ENCODE measurements at regions not wholly inside any gene's neighbourhood (a gene's known extent, or its start where the extent isn't known, plus 50 kb on each side); places are given as distances from the start of the nearest gene placed in this dataset.

- Histone ChIP-seq H3K27me3 (ENCODE audit: low read length) (peaks cover 7% of the 10 kb centered on the region; the same call in 1 of the 2 replicates), H3K79me2 (ENCODE audit: low read length) (no peaks in the 10 kb centered on the region), H2AFZ (ENCODE audit: low read length) (no peak overlapping the region), H3F3A (ENCODE audit: low read length, unreplicated experiment) (no peaks in the 10 kb centered on the region), H3K27ac (ENCODE audit: low read length) (no peak overlapping the region), H4K20me1 (ENCODE audit: low read length) (no peaks in the 10 kb centered on the region), H3K4me2 (ENCODE audit: low read length) (no peak overlapping the region), H3K9ac (ENCODE audit: low read length) (no peak overlapping the region), H3K36me3 (ENCODE audit: low read depth, low read length) (no peaks in the 10 kb centered on the region), H3K4me1 (ENCODE audit: insufficient read depth, low read length) (peaks cover 10% of the 10 kb centered on the region), H3K4me3 (ENCODE audit: low read length) (no peak overlapping the region), H3K9me3 (ENCODE audit: low read length) (no peaks in the 10 kb centered on the region; the same call in 1 of the 2 replicates), H3K9me2 (replicated peaks; ENCODE audit: low read length) (no peaks in the 10 kb centered on the region)
- intact Hi-C loops (cut with micrococcal nuclease) = no loop called here
- TF ChIP-seq CTCF (conservative IDR thresholded peaks at IDR 0.05; ENCODE audit: low read depth, low read length) (no peak), EZH2phosphoT487 (IDR thresholded peaks at IDR 0.05; ENCODE audit: borderline replicate concordance, low read length) (no peak), EZH2 (IDR thresholded peaks at IDR 0.05; ENCODE audit: low read length, unreplicated experiment) (no peak)
- DNase-seq (no peak), ATAC-seq (no peak)
- no TSS peak for BruUV-seq (replicated peaks)
- CTCF ChIA-PET = no interaction called here
- POLR2A ChIA-PET (ENCODE audit: unreplicated experiment) = no interaction called here
Observed at GRCh38 chr12:115464111-115464581, 780.2 kb upstream of the TBX3 start.

- no peak overlapping the region for H2AFZ ChIP-seq (ENCODE audit: low read length)
- no TSS peak for BruUV-seq (replicated peaks)
- H3K9me3 ChIP-seq (ENCODE audit: low read length) = no peaks in the 10 kb centered on the region; the same call in 1 of the 2 replicates
- H3K79me2 ChIP-seq (ENCODE audit: low read length) = no peaks in the 10 kb centered on the region
- DNase-seq = no peak
- H3K36me3 ChIP-seq (ENCODE audit: low read depth, low read length) = no peaks in the 10 kb centered on the region
- intact Hi-C loops (cut with micrococcal nuclease) = no loop called here
- H3K4me1 ChIP-seq (ENCODE audit: insufficient read depth, low read length) = no peaks in the 10 kb centered on the region
- no peak for ATAC-seq
- no peak overlapping the region for H3K4me3 ChIP-seq (ENCODE audit: low read length)
- ChIA-PET CTCF (no interaction called here), POLR2A (ENCODE audit: unreplicated experiment) (no interaction called here)
- H4K20me1 ChIP-seq (ENCODE audit: low read length) = no peaks in the 10 kb centered on the region
- H3F3A ChIP-seq (ENCODE audit: low read length, unreplicated experiment) = no peaks in the 10 kb centered on the region
- peaks cover 7% of the 10 kb centered on the region; the same call in 1 of the 2 replicates for H3K27me3 ChIP-seq (ENCODE audit: low read length)
- no peak overlapping the region for H3K4me2 ChIP-seq (ENCODE audit: low read length)
- H3K9ac ChIP-seq (ENCODE audit: low read length) = no peak overlapping the region
- TF ChIP-seq EZH2phosphoT487 (IDR thresholded peaks at IDR 0.05; ENCODE audit: borderline replicate concordance, low read length) = no peak
- no peaks in the 10 kb centered on the region for H3K9me2 ChIP-seq (replicated peaks; ENCODE audit: low read length)
- H3K27ac ChIP-seq (ENCODE audit: low read length) = no peak overlapping the region
Observed at GRCh38 chr12:115461401-115461800, 777.4 kb upstream of the TBX3 start.

GRCh38 chr12:115457798-115458197, 773.8 kb upstream of the TBX3 start:
- intact Hi-C loops (cut with micrococcal nuclease) = no loop called here
- Histone ChIP-seq H3K36me3 (ENCODE audit: low read depth, low read length) (no peaks in the 10 kb centered on the region), H3K4me3 (ENCODE audit: low read length) (no peak overlapping the region), H3K9me2 (replicated peaks; ENCODE audit: low read length) (no peaks in the 10 kb centered on the region), H3K27ac (ENCODE audit: low read length) (no peak overlapping the region), H3F3A (ENCODE audit: low read length, unreplicated experiment) (no peaks in the 10 kb centered on the region), H2AFZ (ENCODE audit: low read length) (no peak overlapping the region), H3K27me3 (ENCODE audit: low read length) (no peaks in the 10 kb centered on the region), H3K79me2 (ENCODE audit: low read length) (no peaks in the 10 kb centered on the region), H3K9ac (ENCODE audit: low read length) (no peak overlapping the region), H3K4me2 (ENCODE audit: low read length) (no peak overlapping the region), H3K4me1 (ENCODE audit: insufficient read depth, low read length) (no peaks in the 10 kb centered on the region), H3K9me3 (ENCODE audit: low read length) (no peaks in the 10 kb centered on the region; the same call in 1 of the 2 replicates), H4K20me1 (ENCODE audit: low read length) (no peaks in the 10 kb centered on the region)
- no TSS peak for BruUV-seq (replicated peaks)
- TF ChIP-seq CTCF (conservative IDR thresholded peaks at IDR 0.05; ENCODE audit: low read depth, low read length) (no peak), EZH2phosphoT487 (IDR thresholded peaks at IDR 0.05; ENCODE audit: borderline replicate concordance, low read length) (no peak), EZH2 (IDR thresholded peaks at IDR 0.05; ENCODE audit: low read length, unreplicated experiment) (no peak)
- ATAC-seq (no peak), DNase-seq (no peak)
- ChIA-PET CTCF (no interaction called here), POLR2A (ENCODE audit: unreplicated experiment) (no interaction called here)
